HepG2 (cell line): ENCODE measurements at regions not wholly inside any gene's neighbourhood (a gene's known extent, or its start where the extent isn't known, plus 50 kb on each side); places are given as distances from the start of the nearest gene placed in this dataset.

ENCODE experiments used
- ATAC-seq: fragments of 200-7000 bp; cut with Tn5 transposase; 3 replicates; pipeline ENCODE4 v1.9.1; 2020; ENCODE audit warnings: mild to moderate bottlenecking, moderate library complexity
- BruUV-seq: library from RNA; stranded (reverse); fragments of 400-500 nt; replicated peaks from 2 replicates; lab custom pipeline; 2021; lab: Mats Ljungman, UMichigan
- CTCF ChIA-PET: fragments of 300-600 bp; formaldehyde crosslinking; extraction: SDS; loops from one replicate; lab custom pipeline; 2021; ENCODE audit warnings: low total read pairs, inconsistent platforms, low intra/inter-chr PET ratio; lab: Yijun Ruan, JAX
- POLR2A ChIA-PET: fragments of 350-600 bp; sonication (Branson Sonifier 250); formaldehyde crosslinking; loops from one replicate; lab custom pipeline; 2020; ENCODE audit warnings: antibody characterized with exemption, inconsistent platforms; lab: Yijun Ruan, JAX
- DNase-seq: peaks from one replicate; pipeline ENCODE4 v3.0.0-alpha.2; 2015; ENCODE audit warnings: low spot score
- FAIRE-seq: peaks from 3 replicates; lab custom pipeline; 2011; peaks lifted over from hg19 to GRCh38; lab: Jason Lieb, UNC
- H2AFZ ChIP-seq: one replicate; pipeline ENCODE4 v1.6.1; 2011; ENCODE audit warnings: low read length, inconsistent platforms
- H3K27ac ChIP-seq: fragments of 300-600 bp; 3 replicates; pipeline ENCODE4 v1.8.0; 2011; ENCODE audit warnings: mixed run types, mild to moderate bottlenecking, mixed read lengths, low read length, inconsistent platforms; ENCODE audit not compliant: insufficient read depth; ENCODE audit errors: extremely low read length
- H3K27me3 ChIP-seq, 2 experiments: fragments of 200-600 bp in 1 of 2; 2 replicates in 1 of 2; 3 replicates in 1 of 2; pipeline versions ENCODE4 v1.6.0 to v1.8.0; 2011; ENCODE audit warnings: low read length in 2 of 2, mild to moderate bottlenecking in 2 of 2, moderate library complexity in 2 of 2, inconsistent platforms in 1 of 2; ENCODE audit not compliant: insufficient read depth in 2 of 2, control insufficient read depth in 1 of 2
- H3K36me3 ChIP-seq, 2 experiments: fragments of 200-600 bp in 1 of 2; replicated peaks in 1 of 2; 2 replicates in 1 of 2; 3 replicates in 1 of 2; pipeline versions ENCODE4 v1.5.1 to v1.8.0; 2011; ENCODE audit warnings: low read length in 2 of 2, inconsistent platforms in 1 of 2; ENCODE audit not compliant: insufficient read depth in 2 of 2, control insufficient read depth in 1 of 2
- H3K4me1 ChIP-seq: 2 replicates; pipeline ENCODE4 v1.5.1; 2012; ENCODE audit warnings: low read length, inconsistent platforms; ENCODE audit not compliant: insufficient read depth
- H3K4me2 ChIP-seq: 2 replicates; pipeline ENCODE4 v1.6.0; 2011; ENCODE audit warnings: low read depth, low read length, inconsistent platforms
- H3K4me3 ChIP-seq, 3 experiments: fragments of 200-600 bp in 1 of 3; sonication (generic), shearing (Covaris generic) in 1 of 3; replicated peaks in 1 of 3; 2 replicates each; pipeline ENCODE4 v1.5.1; 2011 to 2016; ENCODE audit warnings: low read length in 3 of 3, inconsistent platforms in 2 of 3, low read depth in 2 of 3, mild to moderate bottlenecking in 2 of 3, control low read depth in 1 of 3, mixed read lengths in 1 of 3; ENCODE audit not compliant: insufficient read depth in 1 of 3
- H3K79me2 ChIP-seq: one replicate; pipeline ENCODE4 v1.6.1; 2011; ENCODE audit warnings: low read length, inconsistent platforms; ENCODE audit not compliant: insufficient read depth
- H3K9ac ChIP-seq: 2 replicates; pipeline ENCODE4 v1.6.0; 2011; ENCODE audit warnings: mild to moderate bottlenecking, low read depth, low read length, inconsistent platforms; ENCODE audit not compliant: insufficient read depth
- H3K9me3 ChIP-seq: 2 replicates; pipeline ENCODE4 v1.5.1; 2012; ENCODE audit warnings: mild to moderate bottlenecking, low read length
- H4K20me1 ChIP-seq: 2 replicates; pipeline ENCODE4 v1.6.0; 2011; ENCODE audit warnings: inconsistent platforms, mild to moderate bottlenecking, low read length, moderate library complexity; ENCODE audit not compliant: insufficient read depth
- ATF7-NPFF ChIP-seq: sonication (generic); formaldehyde crosslinking; IDR thresholded peaks from 2 replicates; pipeline ENCODE4 v1.8.1; 2023; ENCODE audit warnings: mild to moderate bottlenecking, low read depth, missing genetic modification reagents, moderate library complexity
- BCL6 ChIP-seq: IDR thresholded peaks from 2 replicates; pipeline ENCODE4 v1.6.1; 2016; ENCODE audit warnings: missing genetic modification reagents, missing compliant biosample characterization
- CENPBD1 ChIP-seq: sonication (generic); formaldehyde crosslinking; IDR thresholded peaks from 2 replicates; pipeline ENCODE4 v1.8.0; 2022; ENCODE audit warnings: missing genetic modification reagents, low read depth, mild to moderate bottlenecking, borderline replicate concordance
- KLF15 ChIP-seq: sonication (generic); formaldehyde crosslinking; IDR thresholded peaks from 2 replicates; pipeline ENCODE4 v1.8.1; 2023; ENCODE audit warnings: borderline replicate concordance, mild to moderate bottlenecking, inconsistent platforms, missing genetic modification reagents, mixed read lengths
- NFATC3 ChIP-seq: sonication (generic); formaldehyde crosslinking; IDR thresholded peaks from 2 replicates; pipeline ENCODE4 v1.5.1; 2020; ENCODE audit warnings: mild to moderate bottlenecking, missing genetic modification reagents
- NR2C2 ChIP-seq: sonication (generic); formaldehyde crosslinking; IDR thresholded peaks from 2 replicates; pipeline ENCODE4 v1.4.0; 2020; ENCODE audit warnings: missing genetic modification reagents, mild to moderate bottlenecking, moderate library complexity, borderline replicate concordance
- THAP8 ChIP-seq: sonication (generic); formaldehyde crosslinking; IDR thresholded peaks from 2 replicates; pipeline ENCODE4 v1.5.1; 2020; ENCODE audit warnings: missing genetic modification reagents, mild to moderate bottlenecking, borderline replicate concordance
- TRAFD1 ChIP-seq: sonication (generic); formaldehyde crosslinking; IDR thresholded peaks from 2 replicates; pipeline ENCODE4 v1.5.1; 2020; ENCODE audit warnings: missing genetic modification reagents, mild to moderate bottlenecking, borderline replicate concordance
- ZNF296 ChIP-seq: sonication (generic); formaldehyde crosslinking; conservative IDR thresholded peaks from 2 replicates; pipeline ENCODE4 v1.5.0; 2020; ENCODE audit warnings: mild to moderate bottlenecking, missing genetic modification reagents
- ZNF331 ChIP-seq: sonication (generic); formaldehyde crosslinking; IDR thresholded peaks from 2 replicates; pipeline ENCODE4 v1.4.0; 2020; ENCODE audit warnings: missing genetic modification reagents
- ZNF34 ChIP-seq: sonication (generic); formaldehyde crosslinking; IDR thresholded peaks from 2 replicates; pipeline ENCODE4 v1.4.0; 2020; ENCODE audit warnings: mild to moderate bottlenecking, missing genetic modification reagents, borderline replicate concordance
- ZNF572 ChIP-seq: sonication (generic); formaldehyde crosslinking; IDR thresholded peaks from 2 replicates; pipeline ENCODE4 v1.5.1; 2020; ENCODE audit warnings: mild to moderate bottlenecking, missing genetic modification reagents
- ZNF678 ChIP-seq: sonication (generic); formaldehyde crosslinking; IDR thresholded peaks from 2 replicates; pipeline ENCODE4 v1.4.0; 2020; ENCODE audit warnings: mild to moderate bottlenecking, missing genetic modification reagents
- ZNF841 ChIP-seq: sonication (generic); formaldehyde crosslinking; IDR thresholded peaks from 2 replicates; pipeline ENCODE4 v1.8.1; 2023; ENCODE audit warnings: missing genetic modification reagents, borderline replicate concordance
- WGBS: methylation state at CpG from one replicate; pipeline ENCODE4 v1.1.6; 2017; ENCODE audit warnings: low lambda C conversion rate; 5-methylcytosine and 5-hydroxymethylcytosine counted together
- in situ Hi-C: cut with HindIII; loops from 2 replicates; pipeline ENCODE4 v1.10.0; 2017; ENCODE audit warnings: low pct_unique_long_range_greater_than_20kb; ENCODE audit not compliant: extremely low pct_ligation_motif_present
- intact Hi-C: fragments of 100-400 bp; cut with micrococcal nuclease; formaldehyde crosslinking; loops from one replicate; pipeline ENCODE4 v1.10.0; 2022; ENCODE audit not compliant: unreplicated experiment

GRCh38 chr7:125644109-125644508 lies 714.5 kb upstream of the POT1 start:
- Histone ChIP-seq H3K36me3 (no peaks in the 10 kb centered on the region), H3K9me3 (0 out of 2 replicates have a peak, but pooled peaks cover under 1% of the 10 kb centered on the region), H3K9ac (no peak overlapping the region), H3K79me2 (no peaks in the 10 kb centered on the region), H3K4me2 (no peak overlapping the region), H3K4me3 (no peak overlapping the region), H2AFZ (no peak overlapping the region), H3K27me3 (no peaks in the 10 kb centered on the region), H4K20me1 (no peaks in the 10 kb centered on the region), H3K4me1 (no peaks in the 10 kb centered on the region), H3K27ac (no peak overlapping the region)
- DNase-seq (no peak), FAIRE-seq (no peak), ATAC-seq (no peak)
- in situ Hi-C loops: no loop called here
- TF ChIP-seq ATF7-NPFF (CRISPR knock-in tag) (no peak), ZNF34 (CRISPR knock-in tag) (no peak), CENPBD1 (no peak), ZNF296 (CRISPR knock-in tag) (no peak), ZNF841 (CRISPR knock-in tag) (no peak), KLF15 (no peak), ZNF678 (CRISPR knock-in tag) (no peak), TRAFD1 (CRISPR knock-in tag) (no peak), THAP8 (CRISPR knock-in tag) (no peak), ZNF572 (CRISPR knock-in tag) (no peak), NFATC3 (CRISPR knock-in tag) (no peak), NR2C2 (CRISPR knock-in tag) (no peak), BCL6 (CRISPR knock-in tag) (no peak), ZNF331 (CRISPR knock-in tag) (no peak)
- ChIA-PET CTCF (no interaction called here), POLR2A (no interaction called here)
- BruUV-seq: no TSS peak
- intact Hi-C loops: no loop called here
- 5% methylated on average over 1 of the region's 1 CpG for WGBS
